Hepatocyte (in vitro differentiated cells): ENCODE measurements at regions not wholly inside any gene's neighbourhood (a gene's known extent, or its start where the extent isn't known, plus 50 kb on each side); places are given as distances from the start of the nearest gene placed in this dataset.

Experiments used
- EZH2 ChIP-seq: fragments of 200-600 bp; sonication (generic); IDR thresholded peaks from 2 replicates; pipeline ENCODE4 v1.6.1; 2016; ENCODE audit warnings: antibody characterized with exemption, mild to moderate bottlenecking, borderline replicate concordance
- EZH2phosphoT487 ChIP-seq: fragments of 200-600 bp; sonication (generic); IDR thresholded peaks from one replicate; pipeline ENCODE4 v1.6.1; 2018; ENCODE audit warnings: antibody characterized with exemption, mild to moderate bottlenecking, low read depth, moderate library complexity; ENCODE audit not compliant: unreplicated experiment, severe bottlenecking
- TF ChIP-seq, protein P1 (sequence below): fragments of 200-600 bp; sonication (generic); IDR thresholded peaks from 2 replicates; pipeline ENCODE4 v1.5.1; 2016; ENCODE audit warnings: antibody characterized with exemption, mild to moderate bottlenecking; ENCODE audit not compliant: poor library complexity

DNA sequence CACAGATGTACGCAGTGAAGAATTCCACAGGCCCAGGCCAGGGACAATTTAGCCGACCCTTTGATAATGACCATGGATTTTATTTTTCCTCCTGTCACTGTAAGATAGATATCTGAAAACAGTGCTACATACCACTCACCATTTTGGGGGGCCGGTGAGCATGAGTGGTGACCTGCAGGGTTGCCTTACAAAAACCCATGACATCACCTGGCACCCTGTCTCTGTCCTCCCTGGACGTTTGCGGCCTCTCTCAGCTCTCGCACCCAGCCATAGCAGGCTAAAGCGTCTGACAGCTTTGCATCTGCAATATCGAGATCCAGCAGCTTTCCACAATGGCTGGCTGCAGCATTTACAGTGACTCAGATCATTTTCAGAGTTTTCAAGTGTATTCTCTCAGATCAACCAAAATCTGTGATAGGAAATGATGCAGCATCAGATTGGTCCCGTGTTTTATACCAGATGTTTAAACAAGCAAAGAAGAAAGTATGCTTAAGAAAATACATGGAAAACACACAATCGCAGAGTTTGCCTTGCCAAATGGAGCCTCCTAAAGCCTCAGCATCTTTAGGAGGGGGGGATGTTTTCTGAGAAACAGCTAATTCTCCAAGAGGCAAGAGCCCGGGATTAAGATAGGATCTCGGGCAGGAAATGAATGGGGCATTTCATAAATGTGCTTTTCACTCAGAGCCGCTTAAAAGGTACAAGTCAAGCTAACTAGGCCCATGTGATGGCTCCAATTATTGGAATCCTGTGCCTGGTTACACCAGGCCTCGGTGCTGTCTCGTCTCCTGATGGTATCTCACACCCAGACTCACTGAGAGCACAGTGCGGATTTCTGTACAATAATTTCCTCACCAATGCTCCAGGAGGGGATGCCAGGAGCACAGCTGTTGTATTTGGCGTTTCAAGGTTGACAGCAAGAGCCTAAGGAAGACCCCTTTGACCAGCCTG, 257.3 kb downstream of the XXYLT1 start:
- TF ChIP-seq, protein P1, sequence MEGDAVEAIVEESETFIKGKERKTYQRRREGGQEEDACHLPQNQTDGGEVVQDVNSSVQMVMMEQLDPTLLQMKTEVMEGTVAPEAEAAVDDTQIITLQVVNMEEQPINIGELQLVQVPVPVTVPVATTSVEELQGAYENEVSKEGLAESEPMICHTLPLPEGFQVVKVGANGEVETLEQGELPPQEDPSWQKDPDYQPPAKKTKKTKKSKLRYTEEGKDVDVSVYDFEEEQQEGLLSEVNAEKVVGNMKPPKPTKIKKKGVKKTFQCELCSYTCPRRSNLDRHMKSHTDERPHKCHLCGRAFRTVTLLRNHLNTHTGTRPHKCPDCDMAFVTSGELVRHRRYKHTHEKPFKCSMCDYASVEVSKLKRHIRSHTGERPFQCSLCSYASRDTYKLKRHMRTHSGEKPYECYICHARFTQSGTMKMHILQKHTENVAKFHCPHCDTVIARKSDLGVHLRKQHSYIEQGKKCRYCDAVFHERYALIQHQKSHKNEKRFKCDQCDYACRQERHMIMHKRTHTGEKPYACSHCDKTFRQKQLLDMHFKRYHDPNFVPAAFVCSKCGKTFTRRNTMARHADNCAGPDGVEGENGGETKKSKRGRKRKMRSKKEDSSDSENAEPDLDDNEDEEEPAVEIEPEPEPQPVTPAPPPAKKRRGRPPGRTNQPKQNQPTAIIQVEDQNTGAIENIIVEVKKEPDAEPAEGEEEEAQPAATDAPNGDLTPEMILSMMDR = no peak
- TF ChIP-seq EZH2 (no peak), EZH2phosphoT487 (no peak)
